Retinal pigment epithelial cell (primary cell): ENCODE measurements at regions not wholly inside any gene's neighbourhood (a gene's known extent, or its start where the extent isn't known, plus 50 kb on each side); places are given as distances from the start of the nearest gene placed in this dataset.

Experiments
- DNase-seq: peaks from one replicate; pipeline ENCODE4 v3.0.0-alpha.2; 2010; ENCODE audit warnings: low read depth
- H3K4me3 ChIP-seq: 2 replicates; pipeline ENCODE4 v1.5.1; 2011; ENCODE audit warnings: mild to moderate bottlenecking, low read length, control low read depth, moderate library complexity
- CTCF ChIP-seq: conservative IDR thresholded peaks from 2 replicates; pipeline ENCODE4 v1.5.1; 2011; ENCODE audit warnings: low read depth, low read length, control low read depth, inconsistent platforms

DNA sequence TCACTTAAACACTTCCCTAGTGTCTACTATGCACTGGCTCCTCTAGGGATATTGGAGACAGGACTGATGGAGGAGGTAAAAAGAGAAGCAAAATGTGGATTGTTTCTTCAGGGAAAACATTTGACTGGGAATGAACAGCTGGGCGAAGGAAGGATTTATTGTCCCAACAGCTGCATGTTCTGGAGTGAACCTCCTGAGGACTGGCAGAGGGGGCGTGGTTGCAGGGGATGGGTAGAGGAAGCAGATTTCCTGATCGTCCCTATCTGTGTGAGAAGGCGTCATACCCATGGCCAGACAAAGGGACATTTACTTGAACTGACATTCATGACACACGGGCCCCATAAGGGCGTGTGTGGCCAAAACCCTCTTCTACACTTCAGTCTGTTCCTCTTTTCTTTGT lies 321.5 kb downstream of the MAP2K4 start:
- H3K4me3 ChIP-seq = no peak overlapping the region
- DNase-seq = no peak
- no peak for TF ChIP-seq CTCF

- TF ChIP-seq CTCF = peak; percentile 38
- H3K4me3 ChIP-seq = no peak overlapping the region
- DNase-seq = no peak
Measured at GRCh38 chr17:12342609-12343435, 322.1 kb downstream of the MAP2K4 start.

GRCh38 chr17:12348476-12348875 lies 317.2 kb upstream of the MYOCD start:
- no peak for DNase-seq
- no peak overlapping the region for H3K4me3 ChIP-seq
- no peak for TF ChIP-seq CTCF

DNA sequence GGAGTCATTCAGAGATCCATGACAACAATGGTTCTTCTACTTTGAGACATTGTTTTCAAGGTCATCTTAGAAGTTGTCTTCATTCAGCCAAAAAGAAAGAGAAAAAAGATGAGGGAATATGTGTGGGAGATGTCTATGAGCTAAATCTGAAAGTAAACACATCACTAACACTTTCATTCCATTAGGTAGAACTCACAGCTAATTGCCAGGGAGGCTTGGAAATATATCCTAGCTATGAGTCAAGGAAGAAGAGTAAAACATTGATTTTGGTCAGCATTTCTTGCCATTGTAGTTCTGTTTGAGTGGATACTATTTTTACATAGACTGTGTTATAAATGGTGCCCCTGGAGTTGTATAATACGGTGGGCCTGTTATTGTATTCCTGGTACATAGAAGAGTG lies 316.4 kb upstream of the MYOCD start:
- DNase-seq = no peak
- TF ChIP-seq CTCF = no peak
- no peak overlapping the region for H3K4me3 ChIP-seq

DNA sequence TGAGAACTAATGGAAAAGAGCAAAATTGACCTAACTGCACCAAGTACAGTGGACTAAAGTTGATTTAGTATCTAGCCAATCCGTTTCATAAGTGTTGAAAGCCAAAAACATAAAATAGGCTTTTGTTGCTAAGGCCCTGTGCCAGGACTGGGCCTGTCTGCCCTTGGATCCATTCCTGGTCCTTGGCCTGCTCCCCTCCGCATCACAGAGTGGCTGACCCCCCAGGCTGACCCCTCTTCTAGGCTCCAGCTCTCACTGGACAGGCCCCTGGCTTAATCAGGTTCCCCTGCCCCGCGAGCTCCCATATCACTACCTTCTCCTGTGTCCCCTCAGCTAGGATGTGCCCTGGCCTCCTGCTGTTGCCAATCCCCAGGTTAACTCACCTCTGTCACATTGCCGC lies 313.6 kb upstream of the MYOCD start:
- no peak for DNase-seq
- H3K4me3 ChIP-seq = no peak overlapping the region
- TF ChIP-seq CTCF = no peak

DNA sequence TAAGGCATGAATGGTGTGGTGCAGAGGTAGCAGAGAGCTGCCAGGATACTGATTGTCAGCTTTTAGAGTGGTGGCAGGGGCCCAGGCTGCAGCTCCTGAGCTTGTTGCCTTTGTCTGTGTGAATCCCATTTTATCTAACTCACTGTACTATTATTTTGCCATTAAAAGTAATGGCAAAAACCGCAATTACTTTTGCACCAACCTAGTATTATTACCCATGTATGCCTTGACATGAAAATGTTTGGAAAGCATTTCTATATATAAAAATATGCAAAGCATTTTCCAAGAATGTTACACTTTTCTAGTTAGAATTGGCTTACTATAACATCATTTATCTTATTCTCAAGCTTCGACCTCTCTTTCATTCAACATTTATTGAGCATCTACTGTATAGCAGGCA lies 308.1 kb upstream of the MYOCD start:
- no peak for TF ChIP-seq CTCF
- no peak for DNase-seq
- no peak overlapping the region for H3K4me3 ChIP-seq

GRCh38 chr17:12358477-12358876 lies 307.2 kb upstream of the MYOCD start:
- no peak for DNase-seq
- no peak overlapping the region for H3K4me3 ChIP-seq
- TF ChIP-seq CTCF = no peak
